Prostate gland (tissue), 2 donors: ENCODE measurements at regions not wholly inside any gene's neighbourhood (a gene's known extent, or its start where the extent isn't known, plus 50 kb on each side); places are given as distances from the start of the nearest gene placed in this dataset.

Experiments
- POLR2A ChIP-seq: fragments of 450-650 bp; IDR thresholded peaks from one replicate; pipeline ENCODE4 v1.6.1; 2016; ENCODE audit warnings: antibody characterized with exemption, mild to moderate bottlenecking
- POLR2AphosphoS5 ChIP-seq: sonication (generic); formaldehyde crosslinking; IDR thresholded peaks from one replicate; pipeline ENCODE4 v1.6.1; 2017; ENCODE audit warnings: antibody characterized with exemption
- TF ChIP-seq, protein P1 (sequence below), 4 experiments: fragments of 200-600 bp in 2 of 4; fragments of 450-650 bp in 2 of 4; sonication (generic) in 2 of 4; IDR thresholded peaks; 1 replicate in 3 of 4; 2 replicates in 1 of 4; pipeline ENCODE4 v1.5.1; 2016 to 2019; ENCODE audit warnings: antibody characterized with exemption in 4 of 4, mild to moderate bottlenecking in 2 of 4, moderate library complexity in 2 of 4

DNA sequence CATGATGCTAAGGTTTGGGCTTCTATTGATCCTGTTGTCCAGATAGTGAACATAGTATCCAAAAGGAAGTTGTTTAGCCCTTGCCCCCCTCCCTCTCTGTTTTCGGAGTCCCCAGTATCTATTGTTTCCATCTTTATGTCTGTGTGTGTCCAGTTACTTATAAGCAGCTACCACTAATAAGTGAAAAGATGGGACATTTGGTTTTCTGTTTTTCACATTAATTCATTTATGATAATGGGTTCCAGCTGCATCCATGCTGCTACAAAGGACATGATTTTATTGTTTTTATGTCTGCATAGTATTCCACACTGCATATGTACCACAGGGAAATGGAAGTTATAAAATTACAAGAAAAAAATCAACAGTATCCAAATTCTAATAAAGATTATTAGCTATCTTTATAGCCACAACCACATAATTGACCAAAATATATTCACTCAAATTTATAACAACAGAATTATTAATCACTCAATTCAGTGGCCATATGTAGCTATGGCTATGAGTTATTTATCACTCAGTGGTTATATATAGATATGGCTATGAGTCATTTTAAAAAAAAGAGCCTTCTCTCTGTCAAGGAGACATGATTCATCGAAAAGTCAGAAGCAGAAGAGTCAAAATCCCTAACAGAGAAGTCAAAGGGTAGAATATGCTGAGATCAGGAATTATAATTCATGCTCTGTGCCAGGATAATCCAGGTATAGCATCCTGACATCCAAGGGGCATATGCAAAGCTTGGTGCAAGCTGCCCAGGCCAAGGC lies 367.5 kb downstream of the DEPDC1B start:
- TF ChIP-seq POLR2A (no peak), POLR2AphosphoS5 (no peak)
- TF ChIP-seq, protein P1, sequence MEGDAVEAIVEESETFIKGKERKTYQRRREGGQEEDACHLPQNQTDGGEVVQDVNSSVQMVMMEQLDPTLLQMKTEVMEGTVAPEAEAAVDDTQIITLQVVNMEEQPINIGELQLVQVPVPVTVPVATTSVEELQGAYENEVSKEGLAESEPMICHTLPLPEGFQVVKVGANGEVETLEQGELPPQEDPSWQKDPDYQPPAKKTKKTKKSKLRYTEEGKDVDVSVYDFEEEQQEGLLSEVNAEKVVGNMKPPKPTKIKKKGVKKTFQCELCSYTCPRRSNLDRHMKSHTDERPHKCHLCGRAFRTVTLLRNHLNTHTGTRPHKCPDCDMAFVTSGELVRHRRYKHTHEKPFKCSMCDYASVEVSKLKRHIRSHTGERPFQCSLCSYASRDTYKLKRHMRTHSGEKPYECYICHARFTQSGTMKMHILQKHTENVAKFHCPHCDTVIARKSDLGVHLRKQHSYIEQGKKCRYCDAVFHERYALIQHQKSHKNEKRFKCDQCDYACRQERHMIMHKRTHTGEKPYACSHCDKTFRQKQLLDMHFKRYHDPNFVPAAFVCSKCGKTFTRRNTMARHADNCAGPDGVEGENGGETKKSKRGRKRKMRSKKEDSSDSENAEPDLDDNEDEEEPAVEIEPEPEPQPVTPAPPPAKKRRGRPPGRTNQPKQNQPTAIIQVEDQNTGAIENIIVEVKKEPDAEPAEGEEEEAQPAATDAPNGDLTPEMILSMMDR (IDR thresholded peaks at IDR 0.05) = no peak
